22Rv1 (cell line): ENCODE measurements at regions not wholly inside any gene's neighbourhood (a gene's known extent, or its start where the extent isn't known, plus 50 kb on each side); places are given as distances from the start of the nearest gene placed in this dataset.

Experiments used
- CTCF ChIP-seq: fragments of 450-650 bp; IDR thresholded peaks from 2 replicates; pipeline ENCODE4 v1.5.1; 2017; ENCODE audit warnings: mild to moderate bottlenecking
- ZFX ChIP-seq: fragments of 450-650 bp; IDR thresholded peaks from 2 replicates; pipeline ENCODE4 v1.6.1; 2017; ENCODE audit warnings: antibody characterized with exemption, borderline replicate concordance

- TF ChIP-seq CTCF (no peak), ZFX (no peak)
Observed at GRCh38 chr21:28580585-28580984, 412.1 kb downstream of the LTN1 start.
